C4-2B (cell line): ENCODE measurements at regions not wholly inside any gene's neighbourhood (a gene's known extent, or its start where the extent isn't known, plus 50 kb on each side); places are given as distances from the start of the nearest gene placed in this dataset.

Source experiments
- H3K27ac ChIP-seq: fragments of 450-650 bp; 2 replicates; pipeline ENCODE4 v1.5.1; 2017
- ZFX ChIP-seq: fragments of 450-650 bp; IDR thresholded peaks from 2 replicates; pipeline ENCODE4 v1.6.1; 2017
- TF ChIP-seq, protein P1 (sequence below): fragments of 450-650 bp; conservative IDR thresholded peaks from 2 replicates; pipeline ENCODE4 v1.5.1; 2017; ENCODE audit warnings: mild to moderate bottlenecking

DNA sequence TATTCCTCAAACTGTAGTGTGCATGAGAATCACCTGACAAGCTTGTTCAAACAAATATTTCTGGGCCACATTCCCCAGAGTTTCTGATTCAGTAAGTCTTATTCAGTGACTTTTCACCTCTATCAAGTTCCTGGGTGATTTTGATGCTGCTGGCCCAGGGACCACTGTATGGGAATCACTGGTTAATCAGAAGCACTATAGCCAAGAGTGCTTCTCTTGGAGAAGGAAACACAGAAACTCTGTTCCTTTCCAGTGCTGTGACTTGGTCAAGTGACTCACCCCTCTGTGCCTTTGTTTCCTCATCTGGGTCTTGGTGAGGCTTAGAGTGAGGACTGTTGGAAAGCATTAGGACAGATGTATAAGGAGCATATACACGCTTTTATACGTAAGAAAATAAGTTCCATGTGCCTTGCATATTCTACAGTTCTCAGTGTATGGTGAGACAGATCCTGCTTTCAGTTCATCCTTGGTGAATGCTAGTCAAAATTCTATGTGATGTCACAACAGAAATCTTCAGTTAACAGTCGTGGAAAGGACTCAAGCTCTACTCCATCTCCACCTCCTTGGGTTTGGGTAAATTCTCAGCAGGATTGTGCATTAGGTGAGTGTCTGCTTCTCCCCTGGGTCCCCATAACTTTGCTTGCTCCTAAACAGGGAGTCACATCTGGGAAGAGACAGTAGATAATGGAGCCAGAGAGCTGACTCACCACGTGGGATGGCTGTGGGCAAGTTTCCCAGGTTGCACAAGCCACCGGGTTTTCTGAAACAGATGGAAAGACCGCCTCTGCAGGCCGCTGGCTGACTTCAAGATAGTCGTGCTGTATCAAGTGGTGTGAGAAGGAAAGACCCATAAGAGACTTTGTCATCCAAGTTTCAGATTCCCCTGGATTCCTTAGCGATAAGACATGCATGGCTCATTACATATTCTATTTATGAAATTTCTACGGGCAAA lies 117.0 kb downstream of the NXNL2 start:
- no peak overlapping the region for H3K27ac ChIP-seq
- TF ChIP-seq, protein P1, sequence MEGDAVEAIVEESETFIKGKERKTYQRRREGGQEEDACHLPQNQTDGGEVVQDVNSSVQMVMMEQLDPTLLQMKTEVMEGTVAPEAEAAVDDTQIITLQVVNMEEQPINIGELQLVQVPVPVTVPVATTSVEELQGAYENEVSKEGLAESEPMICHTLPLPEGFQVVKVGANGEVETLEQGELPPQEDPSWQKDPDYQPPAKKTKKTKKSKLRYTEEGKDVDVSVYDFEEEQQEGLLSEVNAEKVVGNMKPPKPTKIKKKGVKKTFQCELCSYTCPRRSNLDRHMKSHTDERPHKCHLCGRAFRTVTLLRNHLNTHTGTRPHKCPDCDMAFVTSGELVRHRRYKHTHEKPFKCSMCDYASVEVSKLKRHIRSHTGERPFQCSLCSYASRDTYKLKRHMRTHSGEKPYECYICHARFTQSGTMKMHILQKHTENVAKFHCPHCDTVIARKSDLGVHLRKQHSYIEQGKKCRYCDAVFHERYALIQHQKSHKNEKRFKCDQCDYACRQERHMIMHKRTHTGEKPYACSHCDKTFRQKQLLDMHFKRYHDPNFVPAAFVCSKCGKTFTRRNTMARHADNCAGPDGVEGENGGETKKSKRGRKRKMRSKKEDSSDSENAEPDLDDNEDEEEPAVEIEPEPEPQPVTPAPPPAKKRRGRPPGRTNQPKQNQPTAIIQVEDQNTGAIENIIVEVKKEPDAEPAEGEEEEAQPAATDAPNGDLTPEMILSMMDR = no peak
- TF ChIP-seq ZFX = no peak

DNA sequence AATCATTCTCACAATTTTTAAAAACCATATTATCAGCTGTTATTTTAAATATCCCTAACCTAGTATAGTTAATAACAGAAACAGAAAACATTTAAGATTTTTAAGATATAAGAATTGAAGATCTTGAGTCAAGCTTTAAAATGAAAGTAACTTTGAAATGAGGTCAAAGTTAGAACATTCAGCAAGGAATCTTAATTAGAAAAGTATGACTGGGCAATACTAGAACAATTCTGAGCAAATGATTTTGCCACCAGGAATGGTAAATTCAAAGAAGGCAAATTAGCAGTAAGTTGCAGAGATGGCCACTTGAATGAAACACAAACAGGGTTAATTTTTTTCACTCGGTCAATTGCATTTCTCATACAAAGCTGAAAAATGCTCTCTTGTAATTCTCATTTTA lies 117.9 kb downstream of the NXNL2 start:
- H3K27ac ChIP-seq = no peak overlapping the region
- TF ChIP-seq ZFX = no peak
- TF ChIP-seq, protein P1 = no peak

DNA sequence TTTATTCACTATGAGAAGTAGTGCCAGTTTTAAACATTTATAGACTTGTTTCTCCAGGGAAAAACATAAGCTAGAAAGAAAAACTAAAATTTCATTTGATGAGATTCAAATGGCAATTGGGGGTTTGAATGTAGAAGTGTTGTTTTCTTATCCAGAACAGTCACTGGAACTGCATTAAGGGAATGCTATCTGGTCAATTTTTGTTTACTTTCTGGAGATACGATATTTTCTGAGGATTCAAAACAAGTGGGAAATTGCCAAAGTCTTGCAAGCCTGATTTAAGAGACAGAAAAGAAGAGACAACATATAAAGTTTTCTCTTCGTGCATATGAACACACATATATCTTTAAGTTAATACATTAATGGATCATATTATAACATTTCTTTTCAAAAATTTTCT lies 118.4 kb downstream of the NXNL2 start:
- no peak overlapping the region for H3K27ac ChIP-seq
- TF ChIP-seq, protein P1 = no peak
- no peak for TF ChIP-seq ZFX

DNA sequence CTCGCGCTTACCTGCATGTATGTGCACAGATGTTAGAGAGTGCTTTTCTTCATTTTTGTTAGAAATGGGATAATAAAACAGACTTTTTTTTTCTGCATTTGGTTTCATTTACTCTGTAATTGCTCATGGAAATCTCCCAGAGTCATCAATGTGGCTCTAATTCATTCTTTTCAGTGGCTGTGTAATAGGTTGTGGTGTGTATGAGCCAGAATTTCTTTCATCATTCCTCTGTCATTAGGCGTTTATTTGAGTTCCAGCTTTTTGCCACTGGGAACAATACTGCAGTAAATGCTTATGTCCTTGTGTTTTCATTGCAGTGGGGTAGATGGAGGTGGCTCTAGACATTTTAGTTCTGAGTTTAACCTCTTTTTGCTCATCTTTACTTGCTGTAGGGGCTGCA lies 118.9 kb downstream of the NXNL2 start:
- no peak overlapping the region for H3K27ac ChIP-seq
- no peak for TF ChIP-seq ZFX
- TF ChIP-seq, protein P1 = no peak

DNA sequence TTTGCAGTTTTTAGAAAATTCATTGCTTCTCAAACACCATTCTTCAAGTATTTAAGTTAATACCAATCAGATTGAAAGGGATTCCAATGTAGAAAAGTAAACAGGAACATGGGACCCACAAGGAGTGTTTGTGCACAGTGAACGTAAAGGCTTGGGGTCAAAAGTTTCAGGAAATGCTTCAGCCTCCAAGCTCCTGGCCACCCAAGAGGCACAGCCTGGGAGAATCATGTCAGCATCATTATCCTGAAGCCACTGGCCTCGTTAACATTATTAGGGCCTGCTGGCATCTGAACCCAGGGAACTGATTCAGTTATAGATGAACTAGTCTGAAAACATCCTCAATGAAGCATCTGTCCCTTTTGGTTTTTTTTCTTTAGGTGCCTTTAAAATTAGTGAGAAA lies 122.9 kb downstream of the NXNL2 start:
- H3K27ac ChIP-seq = no peak overlapping the region
- TF ChIP-seq ZFX = no peak

DNA sequence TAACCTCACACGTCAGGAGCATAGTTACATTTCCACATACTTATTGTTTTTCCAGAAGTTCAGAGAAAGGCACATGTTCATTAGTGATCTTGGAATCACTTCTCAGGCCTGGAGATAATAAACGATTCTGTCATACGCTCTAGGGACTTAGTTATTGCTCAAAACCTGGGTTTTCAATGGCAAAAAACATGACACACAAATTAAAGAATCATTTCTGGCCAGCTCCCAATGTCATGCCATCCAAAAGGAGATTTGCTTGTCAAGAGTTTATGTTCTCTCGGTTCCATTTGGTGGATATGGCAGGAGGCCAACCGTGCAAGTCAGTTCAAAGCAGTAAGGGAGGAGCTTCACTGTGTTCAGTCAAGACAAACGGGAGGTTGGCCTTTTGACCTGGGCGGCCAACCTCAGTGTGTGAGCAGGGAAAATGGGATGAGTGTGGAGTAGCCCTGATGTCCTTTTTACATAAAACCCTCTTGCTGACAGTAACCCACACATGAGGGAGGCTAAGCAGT lies 123.4 kb downstream of the NXNL2 start:
- H3K27ac ChIP-seq = no peak overlapping the region
- TF ChIP-seq ZFX = no peak
- TF ChIP-seq, protein P1 = no peak

DNA sequence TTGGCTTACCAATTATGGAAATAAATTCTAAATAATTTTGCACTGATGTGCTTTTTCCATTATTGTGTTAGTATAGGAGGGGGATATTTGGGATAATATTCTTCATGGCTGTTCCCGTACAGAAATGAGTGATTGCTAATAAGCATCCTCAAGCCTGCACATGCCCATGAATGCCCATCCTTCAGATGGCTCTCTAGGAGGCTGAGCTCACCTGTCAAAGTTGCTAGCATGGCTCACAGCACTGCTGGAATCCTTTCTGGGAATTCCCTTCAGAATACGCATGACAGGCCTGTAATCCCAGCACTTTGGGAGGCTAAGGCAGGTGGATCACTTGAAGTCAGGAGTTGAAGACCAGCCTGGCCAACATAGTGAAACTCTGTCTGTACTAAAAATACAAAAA lies 124.1 kb downstream of the NXNL2 start:
- no peak for TF ChIP-seq ZFX
- TF ChIP-seq, protein P1 = no peak
- H3K27ac ChIP-seq = no peak overlapping the region
